ENCODE measurements at regions not wholly inside any gene's neighbourhood (a gene's known extent, or its start where the extent isn't known, plus 50 kb on each side); places are given as distances from the start of the nearest gene placed in this dataset.

- DNase-seq: no peak
Measured at GRCh38 chr12:18975933-18976332, 153.6 kb upstream of the PLEKHA5 start.

- no peak for DNase-seq
Measured at GRCh38 chr12:18979401-18980126, 150.0 kb upstream of the PLEKHA5 start.

- DNase-seq: no peak
Measured at GRCh38 chr12:18981732-18982131, 147.8 kb upstream of the PLEKHA5 start.

- no peak for DNase-seq
Measured at GRCh38 chr12:18982226-18982949, 147.1 kb upstream of the PLEKHA5 start.

- DNase-seq: no peak
Measured at GRCh38 chr12:18983854-18984253, 145.7 kb upstream of the PLEKHA5 start.

GRCh38 chr12:18990856-18991255, 138.7 kb upstream of the PLEKHA5 start:
- DNase-seq: no peak

GRCh38 chr12:18992336-18992735, 137.2 kb upstream of the PLEKHA5 start:
- DNase-seq: no peak

- no peak for DNase-seq
Measured at GRCh38 chr12:18998343-18999261, 130.9 kb upstream of the PLEKHA5 start.

GRCh38 chr12:19000836-19001235, 128.7 kb upstream of the PLEKHA5 start:
- no peak for DNase-seq

GRCh38 chr12:19002216-19002615, 127.3 kb upstream of the PLEKHA5 start:
- DNase-seq: no peak

GRCh38 chr12:19003141-19003540, 126.4 kb upstream of the PLEKHA5 start:
- DNase-seq: no peak

- DNase-seq: no peak
Measured at GRCh38 chr12:19003987-19004619, 125.4 kb upstream of the PLEKHA5 start.

GRCh38 chr12:19005257-19005801, 124.2 kb upstream of the PLEKHA5 start:
- no peak for DNase-seq

- DNase-seq: no peak
Measured at GRCh38 chr12:19006626-19007137, 122.9 kb upstream of the PLEKHA5 start.

GRCh38 chr12:19008102-19008501, 121.4 kb upstream of the PLEKHA5 start:
- no peak for DNase-seq

GRCh38 chr12:19010087-19010486, 119.4 kb upstream of the PLEKHA5 start:
- no peak for DNase-seq

- no peak for DNase-seq
Measured at GRCh38 chr12:19010726-19011125, 118.8 kb upstream of the PLEKHA5 start.

GRCh38 chr12:19012965-19013364, 116.6 kb upstream of the PLEKHA5 start:
- DNase-seq: no peak

GRCh38 chr12:19014240-19014639, 115.3 kb upstream of the PLEKHA5 start:
- DNase-seq: no peak

GRCh38 chr12:19015285-19015684, 114.2 kb upstream of the PLEKHA5 start:
- no peak for DNase-seq

- DNase-seq: no peak
Measured at GRCh38 chr12:19018302-19018970, 111.1 kb upstream of the PLEKHA5 start.

- DNase-seq: no peak
Measured at GRCh38 chr12:19021240-19021639, 108.3 kb upstream of the PLEKHA5 start.

All from SHP77 (cell line).